Breast epithelium (tissue), 4 donors: ENCODE measurements at regions not wholly inside any gene's neighbourhood (a gene's known extent, or its start where the extent isn't known, plus 50 kb on each side); places are given as distances from the start of the nearest gene placed in this dataset.
"Not testable (repeated sequence)": the region's sequence is repeated elsewhere in the genome, so short reads cannot be mapped to it uniquely, and the experiment has no call there.

ENCODE experiments used
- DNase-seq, 2 donors: peaks; one replicate each; pipeline ENCODE4 v3.0.0-alpha.2; 2019; ENCODE audit warnings: low spot score in 2 of 2
- H3K27ac ChIP-seq, 2 donors: fragments of 200-600 bp; sonication (generic) in 1 of 2; one replicate each; pipeline ENCODE4 v1.5.1; 2016 to 2019; ENCODE audit warnings: mild to moderate bottlenecking in 1 of 2
- H3K27me3 ChIP-seq, 2 donors: fragments of 200-600 bp; sonication (generic) in 1 of 2; one replicate each; pipeline versions ENCODE4 v1.5.1 to v1.6.0; 2017 to 2019; ENCODE audit warnings: control low read depth in 1 of 2, mild to moderate bottlenecking in 1 of 2
- H3K36me3 ChIP-seq: fragments of 200-600 bp; one replicate; pipeline ENCODE4 v1.5.1; 2019
- H3K4me1 ChIP-seq, 2 donors: fragments of 200-600 bp; sonication (generic); one replicate each; pipeline ENCODE4 v1.5.1; 2016 to 2019; ENCODE audit warnings: control low read depth in 1 of 2
- H3K4me3 ChIP-seq, 3 donors: fragments of 200-600 bp; sonication (generic); 1 replicate in 2 of 3; 2 replicates in 1 of 3; pipeline ENCODE4 v1.5.1; 2016 to 2019; ENCODE audit warnings: mild to moderate bottlenecking in 3 of 3, moderate library complexity in 2 of 3
- H3K9me3 ChIP-seq, 2 donors: fragments of 200-600 bp; sonication (generic) in 1 of 2; one replicate each; pipeline ENCODE4 v1.5.1; 2016 to 2019; ENCODE audit warnings: control low read depth in 1 of 2
- POLR2A ChIP-seq: fragments of 450-650 bp; IDR thresholded peaks from one replicate; pipeline ENCODE4 v1.6.1; 2016; ENCODE audit warnings: antibody characterized with exemption, mild to moderate bottlenecking, moderate library complexity
- POLR2AphosphoS5 ChIP-seq, 3 donors: sonication (generic); formaldehyde crosslinking; IDR thresholded peaks; one replicate each; pipeline ENCODE4 v1.6.1; 2017; ENCODE audit warnings: antibody characterized with exemption in 3 of 3
- intact Hi-C: fragments of 100-400 bp; cut with DNase I; formaldehyde crosslinking; loops from one replicate; pipeline ENCODE4 v1.15.1; 2023; ENCODE audit warnings: low total_unique reads
- TF ChIP-seq, protein P1 (sequence below), 3 donors: fragments of 450-650 bp; IDR thresholded peaks; one replicate each; pipeline ENCODE4 v1.5.1; 2016 to 2017; ENCODE audit warnings: antibody characterized with exemption in 3 of 3, mild to moderate bottlenecking in 3 of 3, moderate library complexity in 3 of 3

DNA sequence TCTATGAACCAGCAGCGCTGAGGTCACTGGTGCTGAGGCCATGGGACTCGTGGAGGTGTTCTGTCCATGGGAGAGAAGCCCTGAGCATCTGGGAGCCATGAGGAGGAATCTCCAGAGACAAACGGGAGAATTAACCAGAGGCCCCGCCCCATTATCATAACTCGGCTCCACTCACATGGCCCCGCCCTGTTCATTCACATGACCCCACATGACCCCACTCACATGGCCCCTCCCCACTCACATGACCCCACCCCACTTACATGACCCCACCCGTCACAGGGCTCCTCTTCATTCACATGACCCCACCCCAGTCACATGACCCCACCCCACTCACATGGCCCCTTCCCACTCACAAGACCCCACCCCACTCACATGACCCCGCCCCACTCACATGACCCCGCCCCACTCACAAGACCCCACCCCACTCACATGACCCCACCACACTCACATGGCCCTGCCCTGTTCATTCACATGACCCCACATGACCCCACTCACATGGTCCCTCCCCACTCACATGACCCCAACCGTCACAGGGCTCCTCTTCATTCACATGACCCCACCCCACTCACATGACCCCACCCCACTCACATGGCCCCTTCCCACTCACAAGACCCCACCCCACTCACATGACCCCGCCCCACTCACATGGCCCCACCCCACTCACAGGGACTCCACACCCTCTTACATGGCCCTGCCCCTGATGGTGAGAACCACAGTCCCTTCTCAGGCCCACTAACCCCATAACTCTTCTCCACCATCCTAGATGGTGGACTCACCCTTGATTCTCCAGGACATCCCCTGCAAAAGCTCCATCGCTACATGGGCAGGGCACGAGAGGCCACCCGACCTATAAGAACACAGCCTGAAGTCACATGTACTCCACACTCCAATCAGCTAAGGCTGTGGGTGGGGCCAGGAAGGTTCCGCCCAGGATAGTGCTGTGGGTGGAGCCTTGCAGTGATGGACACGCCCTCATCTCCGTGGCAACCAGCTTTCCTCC, 151.1 kb upstream of the SFSWAP start:
- no peaks in the 10 kb centered on the region for H3K9me3 ChIP-seq
- TF ChIP-seq, protein P1, sequence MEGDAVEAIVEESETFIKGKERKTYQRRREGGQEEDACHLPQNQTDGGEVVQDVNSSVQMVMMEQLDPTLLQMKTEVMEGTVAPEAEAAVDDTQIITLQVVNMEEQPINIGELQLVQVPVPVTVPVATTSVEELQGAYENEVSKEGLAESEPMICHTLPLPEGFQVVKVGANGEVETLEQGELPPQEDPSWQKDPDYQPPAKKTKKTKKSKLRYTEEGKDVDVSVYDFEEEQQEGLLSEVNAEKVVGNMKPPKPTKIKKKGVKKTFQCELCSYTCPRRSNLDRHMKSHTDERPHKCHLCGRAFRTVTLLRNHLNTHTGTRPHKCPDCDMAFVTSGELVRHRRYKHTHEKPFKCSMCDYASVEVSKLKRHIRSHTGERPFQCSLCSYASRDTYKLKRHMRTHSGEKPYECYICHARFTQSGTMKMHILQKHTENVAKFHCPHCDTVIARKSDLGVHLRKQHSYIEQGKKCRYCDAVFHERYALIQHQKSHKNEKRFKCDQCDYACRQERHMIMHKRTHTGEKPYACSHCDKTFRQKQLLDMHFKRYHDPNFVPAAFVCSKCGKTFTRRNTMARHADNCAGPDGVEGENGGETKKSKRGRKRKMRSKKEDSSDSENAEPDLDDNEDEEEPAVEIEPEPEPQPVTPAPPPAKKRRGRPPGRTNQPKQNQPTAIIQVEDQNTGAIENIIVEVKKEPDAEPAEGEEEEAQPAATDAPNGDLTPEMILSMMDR (IDR thresholded peaks at IDR 0.05): no peak
- no peak for TF ChIP-seq POLR2A
- no peak for TF ChIP-seq POLR2AphosphoS5 (IDR thresholded peaks at IDR 0.05)
- intact Hi-C loops: no loop called here
- H3K36me3 ChIP-seq: no peaks in the 10 kb centered on the region
- DNase-seq: no peak
- H3K4me1 ChIP-seq: no peaks in the 10 kb centered on the region
- H3K4me3 ChIP-seq: no peak overlapping the region
- H3K27me3 ChIP-seq: peaks cover 0 to 33% of the 10 kb centered on the region in 2 donors
- H3K27ac ChIP-seq: no peak overlapping the region

DNA sequence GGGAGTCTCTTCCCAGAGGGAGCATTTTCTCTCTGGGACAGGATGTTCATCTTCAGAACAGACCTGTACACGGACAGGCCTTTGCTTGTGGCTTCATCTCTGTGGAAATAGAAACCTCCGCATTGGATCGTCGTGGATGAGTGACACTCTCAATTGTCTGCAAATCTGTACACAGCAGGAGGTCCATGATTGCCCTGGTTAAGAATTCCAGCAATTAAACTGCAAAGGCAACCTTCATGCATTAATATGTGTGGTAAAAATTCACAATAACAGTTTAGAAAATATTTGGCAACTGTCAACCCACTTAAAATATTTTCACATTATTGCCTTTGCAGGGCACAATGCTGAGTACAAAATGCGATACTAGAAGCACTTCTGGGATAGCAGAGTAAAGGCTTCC, 149.8 kb upstream of the SFSWAP start:
- peaks cover 0 to 26% of the 10 kb centered on the region in 2 donors for H3K27me3 ChIP-seq
- DNase-seq: no peak
- no peaks in the 10 kb centered on the region for H3K36me3 ChIP-seq
- no peak overlapping the region for H3K4me3 ChIP-seq
- no peaks in the 10 kb centered on the region for H3K4me1 ChIP-seq
- H3K9me3 ChIP-seq: no peaks in the 10 kb centered on the region
- intact Hi-C loops: no loop called here
- H3K27ac ChIP-seq: no peak overlapping the region
- TF ChIP-seq, protein P1 (IDR thresholded peaks at IDR 0.05): no peak
- no peak for TF ChIP-seq POLR2A
- TF ChIP-seq POLR2AphosphoS5 (IDR thresholded peaks at IDR 0.05): no peak

DNA sequence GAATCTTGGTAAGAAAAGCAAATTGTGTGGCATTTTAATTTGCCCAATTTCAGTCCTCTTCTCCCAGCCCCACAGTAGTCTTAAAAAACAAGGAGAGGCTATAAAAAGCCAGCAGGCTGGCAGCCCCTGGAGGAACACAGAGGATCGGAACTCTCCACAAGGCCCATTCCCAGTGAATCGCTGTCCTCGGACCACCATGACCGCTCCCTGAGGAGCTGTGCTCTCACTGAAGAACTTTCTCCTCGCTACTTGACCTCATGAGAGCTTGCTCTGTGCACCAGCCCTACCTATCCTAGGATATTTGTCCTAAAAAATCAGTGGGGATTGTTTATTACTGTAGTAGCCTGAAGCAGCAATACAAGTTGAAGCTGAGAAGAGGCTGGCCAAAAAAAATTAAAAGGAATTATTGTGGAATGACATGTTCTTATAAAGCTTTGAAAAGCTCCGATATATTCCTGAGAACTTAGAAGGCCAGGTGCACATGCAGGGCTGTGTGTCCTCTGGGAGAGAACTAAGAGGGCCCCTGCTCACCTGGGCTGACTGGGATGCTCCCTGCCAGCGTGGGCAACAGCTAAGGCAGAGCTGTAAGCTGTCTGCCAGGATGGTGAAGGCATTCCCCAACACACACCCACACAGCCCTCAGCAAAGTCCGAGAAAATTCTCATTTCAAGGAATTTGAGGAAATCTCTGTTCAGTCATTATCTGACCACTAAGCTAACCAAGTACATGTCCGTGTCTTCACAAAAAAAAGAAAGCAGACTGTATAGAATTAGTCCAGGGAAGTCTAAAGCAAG, 148.8 kb upstream of the SFSWAP start:
- H3K27ac ChIP-seq: no peak overlapping the region
- TF ChIP-seq POLR2AphosphoS5 (IDR thresholded peaks at IDR 0.05): no peak
- TF ChIP-seq, protein P1 (IDR thresholded peaks at IDR 0.05): no peak
- TF ChIP-seq POLR2A: no peak
- H3K36me3 ChIP-seq: no peaks in the 10 kb centered on the region
- peaks cover 0 to 22% of the 10 kb centered on the region in 2 donors for H3K27me3 ChIP-seq
- intact Hi-C loops: no loop called here
- H3K4me1 ChIP-seq: no peaks in the 10 kb centered on the region
- DNase-seq: no peak
- no peaks in the 10 kb centered on the region for H3K9me3 ChIP-seq
- H3K4me3 ChIP-seq: no peak overlapping the region

DNA sequence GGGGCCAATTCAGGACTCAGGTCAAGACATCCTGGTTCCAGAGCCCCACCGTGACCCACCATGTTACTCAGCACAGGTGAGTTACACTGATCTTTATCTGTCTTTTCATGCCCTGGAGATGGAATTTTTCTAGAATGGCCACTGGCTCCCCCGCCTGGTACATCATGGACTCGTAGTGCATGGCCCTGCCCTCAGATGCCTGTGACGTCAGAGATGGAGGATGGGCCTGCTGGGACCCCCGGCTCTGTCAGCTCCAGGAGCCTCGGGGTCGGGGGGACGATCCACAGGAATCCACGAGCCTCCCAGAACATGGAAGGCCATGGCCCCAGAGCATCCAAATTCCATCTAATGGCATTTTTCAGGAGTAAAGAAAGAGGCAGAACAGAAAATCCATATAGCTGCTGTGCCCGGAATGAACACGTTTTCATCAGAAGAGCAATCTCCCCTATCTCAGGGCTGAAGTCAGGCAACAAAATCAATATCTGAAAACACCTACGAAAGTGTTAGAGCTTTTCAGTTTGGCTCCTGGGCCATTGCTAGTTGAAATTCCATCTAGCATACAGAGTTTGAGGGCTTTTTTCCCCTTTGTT, 146.7 kb upstream of the SFSWAP start:
- H3K27ac ChIP-seq, H3K4me1 ChIP-seq, H3K36me3 ChIP-seq, DNase-seq, intact Hi-C loops, H3K9me3 ChIP-seq, H3K4me3 ChIP-seq: not testable (repeated sequence)
- H3K27me3 ChIP-seq: peaks cover 0 to 32% of the 10 kb centered on the region in 2 donors

DNA sequence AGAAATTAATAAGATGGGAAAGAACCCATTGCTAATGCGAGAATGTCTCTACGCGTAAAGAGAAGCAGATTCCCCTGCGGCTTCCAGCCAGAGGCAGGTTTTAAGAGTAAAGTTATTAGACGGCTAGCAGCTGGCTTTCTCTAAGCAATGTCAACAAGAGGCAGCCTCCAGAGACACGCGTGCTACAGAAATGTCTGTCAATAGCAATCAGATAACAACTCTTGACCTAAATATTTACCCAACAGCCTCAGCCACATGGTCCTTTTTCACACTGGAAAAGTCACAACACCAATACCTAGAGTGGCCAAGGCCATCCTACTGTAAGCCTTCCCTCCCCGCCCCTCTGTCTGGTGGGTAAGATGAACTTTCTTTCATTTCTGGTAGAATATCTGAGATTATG, 146.0 kb upstream of the SFSWAP start:
- intact Hi-C loops: no loop called here
- H3K4me3 ChIP-seq: no peak overlapping the region
- TF ChIP-seq POLR2A (no peak), POLR2AphosphoS5 (IDR thresholded peaks at IDR 0.05) (no peak)
- TF ChIP-seq, protein P1 (IDR thresholded peaks at IDR 0.05): no peak
- H3K4me1 ChIP-seq: no peaks in the 10 kb centered on the region
- H3K36me3 ChIP-seq: no peaks in the 10 kb centered on the region
- peaks cover 0 to 38% of the 10 kb centered on the region in 2 donors for H3K27me3 ChIP-seq
- no peak overlapping the region for H3K27ac ChIP-seq
- no peak for DNase-seq
- H3K9me3 ChIP-seq: no peaks in the 10 kb centered on the region
